IMR-90 (cell line): ENCODE measurements at regions not wholly inside any gene's neighbourhood (a gene's known extent, or its start where the extent isn't known, plus 50 kb on each side); places are given as distances from the start of the nearest gene placed in this dataset.

ENCODE experiments used
- ATAC-seq: fragments of 200-7000 bp; cut with Tn5 transposase; 2 replicates; pipeline ENCODE4 v1.9.1; 2020; ENCODE audit warnings: low read depth, mild to moderate bottlenecking, moderate library complexity
- BruUV-seq: library from RNA; stranded (reverse); fragments of 400-500 nt; replicated peaks from 2 replicates; lab custom pipeline; 2021; lab: Mats Ljungman, UMichigan
- CTCF ChIA-PET: fragments of 300-600 bp; formaldehyde crosslinking; extraction: SDS; loops from one replicate; lab custom pipeline; 2021; ENCODE audit warnings: antibody characterized with exemption; lab: Yijun Ruan, JAX
- POLR2A ChIA-PET: fragments of 300-600 bp; sonication (Branson Sonifier 250); formaldehyde crosslinking; loops from one replicate; lab custom pipeline; 2022; ENCODE audit warnings: antibody characterized with exemption; ENCODE audit not compliant: unreplicated experiment; lab: Charles Lee
- DNase-seq: peaks from one replicate; pipeline ENCODE4 v3.0.0; 2013
- H2AFZ ChIP-seq: replicated peaks from 2 replicates; pipeline ENCODE3; 2013; ENCODE audit warnings: low read length, mild to moderate bottlenecking; ENCODE audit not compliant: poor library complexity
- H2AK5ac ChIP-seq: 2 replicates; pipeline ENCODE4 v1.6.1; 2013; ENCODE audit warnings: low read depth, low read length, inconsistent platforms
- H2AK9ac ChIP-seq: replicated peaks from 2 replicates; pipeline ENCODE3; 2013; ENCODE audit warnings: mild to moderate bottlenecking, low read depth, low read length, moderate library complexity; ENCODE audit not compliant: poor library complexity
- H2BK120ac ChIP-seq: 2 replicates; pipeline ENCODE4 v1.6.1; 2013; ENCODE audit warnings: low read depth, low read length, inconsistent platforms
- H2BK15ac ChIP-seq: 3 replicates; pipeline ENCODE4 v1.6.1; 2013; ENCODE audit warnings: low read depth, low read length, inconsistent platforms
- H2BK20ac ChIP-seq: 2 replicates; pipeline ENCODE4 v1.6.1; 2013; ENCODE audit warnings: low read depth, mild to moderate bottlenecking, inconsistent platforms, low read length, moderate library complexity
- H2BK5ac ChIP-seq: 2 replicates; pipeline ENCODE4 v1.6.1; 2013; ENCODE audit warnings: mild to moderate bottlenecking, low read depth, low read length, inconsistent platforms; ENCODE audit not compliant: poor library complexity, severe bottlenecking
- H3K14ac ChIP-seq: replicated peaks from 2 replicates; pipeline ENCODE4 v1.6.1; 2013; ENCODE audit warnings: low read depth, low read length, inconsistent platforms
- H3K18ac ChIP-seq: 2 replicates; pipeline ENCODE4 v1.6.1; 2013; ENCODE audit warnings: low read depth, low read length, control low read depth
- H3K23ac ChIP-seq: 2 replicates; pipeline ENCODE4 v1.6.1; 2013; ENCODE audit warnings: low read depth, low read length, inconsistent platforms
- H3K27ac ChIP-seq: 2 replicates; pipeline ENCODE4 v1.5.1; 2013; ENCODE audit warnings: mild to moderate bottlenecking, control low read depth, low read length; ENCODE audit not compliant: insufficient read depth
- H3K27me3 ChIP-seq: 2 replicates; pipeline ENCODE4 v1.6.1; 2013; ENCODE audit warnings: low read length; ENCODE audit not compliant: control insufficient read depth, insufficient read depth
- H3K36me3 ChIP-seq: 2 replicates; pipeline ENCODE4 v1.6.1; 2013; ENCODE audit warnings: low read length, mixed read lengths; ENCODE audit not compliant: control insufficient read depth, insufficient read depth
- H3K4ac ChIP-seq: 2 replicates; pipeline ENCODE4 v1.6.1; 2013; ENCODE audit warnings: low read depth, low read length, inconsistent platforms
- H3K4me1 ChIP-seq: 2 replicates; pipeline ENCODE4 v1.6.1; 2013; ENCODE audit warnings: low read length, mixed read lengths; ENCODE audit not compliant: control insufficient read depth, insufficient read depth
- H3K4me2 ChIP-seq: 2 replicates; pipeline ENCODE4 v1.6.1; 2013; ENCODE audit warnings: low read depth, mild to moderate bottlenecking, control low read depth, low read length, moderate library complexity
- H3K4me3 ChIP-seq: 2 replicates; pipeline ENCODE4 v1.5.1; 2013; ENCODE audit warnings: low read depth, mild to moderate bottlenecking, control low read depth, low read length, moderate library complexity; ENCODE audit not compliant: insufficient read depth
- H3K56ac ChIP-seq: 2 replicates; pipeline ENCODE4 v1.6.1; 2013; ENCODE audit warnings: low read length, inconsistent platforms; ENCODE audit not compliant: insufficient read depth; ENCODE audit errors: extremely low read depth
- H3K79me1 ChIP-seq, 2 experiments: 2 replicates each; pipeline ENCODE4 v1.6.1; 2013; ENCODE audit warnings: low read length in 2 of 2, inconsistent platforms in 1 of 2, low read depth in 1 of 2
- H3K9ac ChIP-seq: 2 replicates; pipeline ENCODE4 v1.6.1; 2013; ENCODE audit warnings: low read depth, low read length, control low read depth
- H3K9me1 ChIP-seq: 2 replicates; pipeline ENCODE4 v1.6.1; 2013; ENCODE audit warnings: low read length, inconsistent platforms; ENCODE audit not compliant: insufficient read depth
- H3K9me3 ChIP-seq: 2 replicates; pipeline ENCODE4 v1.6.1; 2013; ENCODE audit warnings: low read length; ENCODE audit not compliant: control insufficient read depth, insufficient read depth
- H4K20me1 ChIP-seq: 2 replicates; pipeline ENCODE4 v1.6.1; 2013; ENCODE audit warnings: low read length, inconsistent platforms; ENCODE audit not compliant: insufficient read depth
- H4K5ac ChIP-seq: 2 replicates; pipeline ENCODE4 v1.6.1; 2013; ENCODE audit warnings: mild to moderate bottlenecking, low read depth, low read length, control low read depth
- H4K8ac ChIP-seq, 2 experiments: 2 replicates each; pipeline ENCODE4 v1.6.1; 2013; ENCODE audit warnings: low read depth in 2 of 2, low read length in 2 of 2, control low read depth in 1 of 2, inconsistent platforms in 1 of 2
- H4K91ac ChIP-seq: 2 replicates; pipeline ENCODE4 v1.6.1; 2013; ENCODE audit warnings: low read depth, low read length, inconsistent platforms; ENCODE audit not compliant: insufficient read depth
- BHLHE40 ChIP-seq: fragments of 150-350 bp; IDR thresholded peaks from 2 replicates; pipeline ENCODE4 v1.6.1; 2016; ENCODE audit warnings: mild to moderate bottlenecking, low read depth, low read length
- CEBPB ChIP-seq: IDR thresholded peaks from 2 replicates; pipeline ENCODE4 v1.6.1; 2012; ENCODE audit warnings: low read depth, low read length, improper control_type of control experiment
- CHD1 ChIP-seq: IDR thresholded peaks from 2 replicates; pipeline ENCODE4 v1.6.1; 2012; ENCODE audit warnings: low read depth, low read length, improper control_type of control experiment
- ELK1 ChIP-seq: fragments of 150-350 bp; IDR thresholded peaks from 2 replicates; pipeline ENCODE4 v1.6.1; 2016; ENCODE audit warnings: low read depth, mild to moderate bottlenecking, low read length, moderate library complexity, borderline replicate concordance
- FOS ChIP-seq: fragments of 150-350 bp; IDR thresholded peaks from 2 replicates; pipeline ENCODE4 v1.6.1; 2016; ENCODE audit warnings: low read depth, low read length
- MAFK ChIP-seq: IDR thresholded peaks from 2 replicates; pipeline ENCODE4 v1.6.1; 2012; ENCODE audit warnings: low read depth, low read length, improper control_type of control experiment
- MAZ ChIP-seq: IDR thresholded peaks from 2 replicates; pipeline ENCODE4 v1.6.1; 2012; ENCODE audit warnings: low read depth, mild to moderate bottlenecking, low read length, improper control_type of control experiment, moderate library complexity, borderline replicate concordance
- MXI1 ChIP-seq: IDR thresholded peaks from 2 replicates; pipeline ENCODE4 v1.6.1; 2012; ENCODE audit warnings: low read depth, mild to moderate bottlenecking, low read length, moderate library complexity, borderline replicate concordance
- NFE2L2 ChIP-seq: fragments of 150-350 bp; IDR thresholded peaks from 2 replicates; pipeline ENCODE4 v1.6.1; 2016; ENCODE audit warnings: low read depth, mild to moderate bottlenecking, low read length
- POLR2A ChIP-seq: IDR thresholded peaks from 2 replicates; pipeline ENCODE4 v1.6.1; 2012; ENCODE audit warnings: mild to moderate bottlenecking, low read depth, low read length
- RAD21 ChIP-seq: IDR thresholded peaks from 2 replicates; pipeline ENCODE4 v1.6.1; 2012; ENCODE audit warnings: low read length, improper control_type of control experiment
- RCOR1 ChIP-seq: IDR thresholded peaks from 2 replicates; pipeline ENCODE4 v1.6.1; 2012; ENCODE audit warnings: mild to moderate bottlenecking, low read length, improper control_type of control experiment; ENCODE audit not compliant: insufficient replicate concordance
- RFX5 ChIP-seq: IDR thresholded peaks from 2 replicates; pipeline ENCODE4 v1.8.0; 2012; ENCODE audit warnings: low read depth, mild to moderate bottlenecking, low read length, moderate library complexity
- SMC3 ChIP-seq: fragments of 150-350 bp; IDR thresholded peaks from 2 replicates; pipeline ENCODE4 v1.6.1; 2016; ENCODE audit warnings: low read depth, mild to moderate bottlenecking, antibody characterized with exemption, low read length, moderate library complexity
- WGBS, 2 experiments: methylation state at CpG; one replicate each; pipeline versions ENCODE4 v1.1.5 to v1.1.7; 2013; ENCODE audit warnings: missing lambda C conversion rate in 2 of 2; ENCODE audit not compliant: insufficient read length in 1 of 2; ENCODE audit errors: extremely low coverage in 2 of 2; 5-methylcytosine and 5-hydroxymethylcytosine counted together
- dilution Hi-C: fragments of 300-500 bp; cut with HindIII; formaldehyde crosslinking; loops from one replicate; pipeline ENCODE4 v1.14.3; 2018; ENCODE audit warnings: low sequenced_read_pairs; ENCODE audit not compliant: unreplicated experiment
- in situ Hi-C: fragments of 300-500 bp; cut with MboI; formaldehyde crosslinking; loops from 3 replicates; pipeline ENCODE4 v1.14.3; 2019; ENCODE audit warnings: low sequenced_read_pairs, inconsistent platforms, mixed read lengths
- intact Hi-C: fragments of 100-400 bp; cut with micrococcal nuclease; formaldehyde crosslinking; loops from 2 replicates; pipeline ENCODE4 v1.10.0; 2022
- TF ChIP-seq, protein P1 (sequence below): fragments of 150-350 bp; IDR thresholded peaks from 2 replicates; pipeline ENCODE4 v1.6.1; 2017; ENCODE audit warnings: mild to moderate bottlenecking, antibody characterized with exemption, low read length, low read depth
- TF ChIP-seq, protein P2 (sequence below): conservative IDR thresholded peaks from 2 replicates; pipeline ENCODE4 v1.5.1; 2012; ENCODE audit warnings: mild to moderate bottlenecking, low read depth, low read length, improper control_type of control experiment

DNA sequence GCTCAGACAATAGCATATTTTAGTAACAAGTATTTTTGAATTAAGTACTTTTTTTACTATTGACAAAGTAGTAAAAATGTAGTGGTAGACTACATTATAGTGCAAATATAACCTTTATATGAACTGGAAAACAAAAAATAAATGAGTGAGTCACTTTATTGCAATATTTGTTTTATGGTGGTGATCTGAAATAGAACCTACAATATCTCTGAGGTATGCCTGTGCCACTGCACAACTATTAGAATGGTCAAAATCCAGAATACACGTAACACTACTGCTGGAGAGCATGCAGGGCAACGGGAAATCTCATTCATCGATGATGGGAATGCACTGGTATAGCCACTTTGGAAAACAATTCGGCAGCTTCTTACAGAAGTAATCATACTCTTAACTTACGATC lies 349.0 kb upstream of the NCAM2 start:
- H3K9me3 ChIP-seq = peaks cover 13% of the 10 kb centered on the region
- no peaks in the 10 kb centered on the region for H3K27me3 ChIP-seq
- H2BK120ac ChIP-seq = no peak overlapping the region
- H3K27ac ChIP-seq = no peak overlapping the region
- H4K5ac ChIP-seq = no peak overlapping the region
- no peak overlapping the region for H2AFZ ChIP-seq
- H3K79me1 ChIP-seq = no peaks in the 10 kb centered on the region
- no peak overlapping the region for H3K4ac ChIP-seq
- ChIA-PET CTCF (no interaction called here), POLR2A (no interaction called here)
- in situ Hi-C loops (no loop called here), intact Hi-C loops (no loop called here), dilution Hi-C loops (no loop called here)
- no peak overlapping the region for H2AK5ac ChIP-seq
- H4K8ac ChIP-seq = no peak overlapping the region
- H4K20me1 ChIP-seq = no peaks in the 10 kb centered on the region
- no peaks in the 10 kb centered on the region for H3K36me3 ChIP-seq
- H3K14ac ChIP-seq = no peak overlapping the region
- no peak overlapping the region for H2BK15ac ChIP-seq
- H3K9me1 ChIP-seq = no peaks in the 10 kb centered on the region
- no peak for ATAC-seq
- no peak for DNase-seq
- no peak overlapping the region for H4K91ac ChIP-seq
- no peak overlapping the region for H3K4me2 ChIP-seq
- 46% methylated on average over 2 of the region's 5 CpGs; no CpG with 5 or more reads in 1 of the 2 experiments for WGBS, 2 experiments
- H2BK20ac ChIP-seq = no peak overlapping the region
- H2BK5ac ChIP-seq = no peak overlapping the region
- H3K4me1 ChIP-seq = no peaks in the 10 kb centered on the region
- H3K23ac ChIP-seq = no peak overlapping the region
- H2AK9ac ChIP-seq = no peak overlapping the region
- no TSS peak for BruUV-seq
- H3K4me3 ChIP-seq = no peak overlapping the region
- TF ChIP-seq BHLHE40 = no peak
- TF ChIP-seq RAD21 = no peak
- no peak for TF ChIP-seq SMC3
- TF ChIP-seq MAFK = no peak
- no peak for TF ChIP-seq RFX5
- no peak for TF ChIP-seq CEBPB
- no peak for TF ChIP-seq MXI1
- TF ChIP-seq NFE2L2 = no peak
- TF ChIP-seq, protein P1, sequence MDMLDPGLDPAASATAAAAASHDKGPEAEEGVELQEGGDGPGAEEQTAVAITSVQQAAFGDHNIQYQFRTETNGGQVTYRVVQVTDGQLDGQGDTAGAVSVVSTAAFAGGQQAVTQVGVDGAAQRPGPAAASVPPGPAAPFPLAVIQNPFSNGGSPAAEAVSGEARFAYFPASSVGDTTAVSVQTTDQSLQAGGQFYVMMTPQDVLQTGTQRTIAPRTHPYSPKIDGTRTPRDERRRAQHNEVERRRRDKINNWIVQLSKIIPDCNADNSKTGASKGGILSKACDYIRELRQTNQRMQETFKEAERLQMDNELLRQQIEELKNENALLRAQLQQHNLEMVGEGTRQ = no peak
- TF ChIP-seq FOS = no peak
- TF ChIP-seq CHD1 = no peak
- no peak for TF ChIP-seq POLR2A
- no peak for TF ChIP-seq RCOR1
- TF ChIP-seq, protein P2, sequence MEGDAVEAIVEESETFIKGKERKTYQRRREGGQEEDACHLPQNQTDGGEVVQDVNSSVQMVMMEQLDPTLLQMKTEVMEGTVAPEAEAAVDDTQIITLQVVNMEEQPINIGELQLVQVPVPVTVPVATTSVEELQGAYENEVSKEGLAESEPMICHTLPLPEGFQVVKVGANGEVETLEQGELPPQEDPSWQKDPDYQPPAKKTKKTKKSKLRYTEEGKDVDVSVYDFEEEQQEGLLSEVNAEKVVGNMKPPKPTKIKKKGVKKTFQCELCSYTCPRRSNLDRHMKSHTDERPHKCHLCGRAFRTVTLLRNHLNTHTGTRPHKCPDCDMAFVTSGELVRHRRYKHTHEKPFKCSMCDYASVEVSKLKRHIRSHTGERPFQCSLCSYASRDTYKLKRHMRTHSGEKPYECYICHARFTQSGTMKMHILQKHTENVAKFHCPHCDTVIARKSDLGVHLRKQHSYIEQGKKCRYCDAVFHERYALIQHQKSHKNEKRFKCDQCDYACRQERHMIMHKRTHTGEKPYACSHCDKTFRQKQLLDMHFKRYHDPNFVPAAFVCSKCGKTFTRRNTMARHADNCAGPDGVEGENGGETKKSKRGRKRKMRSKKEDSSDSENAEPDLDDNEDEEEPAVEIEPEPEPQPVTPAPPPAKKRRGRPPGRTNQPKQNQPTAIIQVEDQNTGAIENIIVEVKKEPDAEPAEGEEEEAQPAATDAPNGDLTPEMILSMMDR = no peak
- no peak for TF ChIP-seq ELK1
- TF ChIP-seq MAZ = no peak
- no peak overlapping the region for H3K18ac ChIP-seq
- H3K9ac ChIP-seq = no peak overlapping the region
- H3K56ac ChIP-seq = no peak overlapping the region
